Fibroblast of mammary gland (primary cell): ENCODE measurements at regions not wholly inside any gene's neighbourhood (a gene's known extent, or its start where the extent isn't known, plus 50 kb on each side); places are given as distances from the start of the nearest gene placed in this dataset.

ENCODE experiments used
- DNase-seq: peaks from one replicate; pipeline ENCODE4 v3.0.0-alpha.2; 2010; ENCODE audit warnings: low read depth
- H3K4me3 ChIP-seq: 2 replicates; pipeline ENCODE4 v1.5.1; 2011; ENCODE audit warnings: low read depth, mild to moderate bottlenecking, low read length, moderate library complexity; ENCODE audit not compliant: control insufficient read depth
- CTCF ChIP-seq: conservative IDR thresholded peaks from 2 replicates; pipeline ENCODE4 v1.5.1; 2011; ENCODE audit warnings: low read depth, low read length, inconsistent platforms; ENCODE audit not compliant: control insufficient read depth, insufficient read depth

GRCh38 chr3:80366808-80367548, 599.2 kb upstream of the ROBO1 start:
- no peak for TF ChIP-seq CTCF
- DNase-seq = no peak
- no peak overlapping the region for H3K4me3 ChIP-seq

- no peak for DNase-seq
- TF ChIP-seq CTCF = no peak
- no peak overlapping the region for H3K4me3 ChIP-seq
These were observed 590.0 kb upstream of the ROBO1 start for GRCh38 chr3:80357761-80358160.

GRCh38 chr3:80355144-80355543, 587.3 kb upstream of the ROBO1 start:
- no peak overlapping the region for H3K4me3 ChIP-seq
- TF ChIP-seq CTCF = no peak
- DNase-seq = no peak

- H3K4me3 ChIP-seq = no peak overlapping the region
- no peak for DNase-seq
- no peak for TF ChIP-seq CTCF
These were observed 583.4 kb upstream of the ROBO1 start for GRCh38 chr3:80351201-80351600.

- DNase-seq = no peak
- TF ChIP-seq CTCF = no peak
- H3K4me3 ChIP-seq = no peak overlapping the region
These were observed 583.0 kb upstream of the ROBO1 start for GRCh38 chr3:80350771-80351170.

GRCh38 chr3:80338366-80338765, 570.6 kb upstream of the ROBO1 start:
- no peak for TF ChIP-seq CTCF
- DNase-seq = peak; percentile 35
- no peak overlapping the region for H3K4me3 ChIP-seq
